ENCODE measurements at regions not wholly inside any gene's neighbourhood (a gene's known extent, or its start where the extent isn't known, plus 50 kb on each side); places are given as distances from the start of the nearest gene placed in this dataset.
"Not testable (repeated sequence)": the region's sequence is repeated elsewhere in the genome, so short reads cannot be mapped to it uniquely, and the experiment has no call there.

DNA sequence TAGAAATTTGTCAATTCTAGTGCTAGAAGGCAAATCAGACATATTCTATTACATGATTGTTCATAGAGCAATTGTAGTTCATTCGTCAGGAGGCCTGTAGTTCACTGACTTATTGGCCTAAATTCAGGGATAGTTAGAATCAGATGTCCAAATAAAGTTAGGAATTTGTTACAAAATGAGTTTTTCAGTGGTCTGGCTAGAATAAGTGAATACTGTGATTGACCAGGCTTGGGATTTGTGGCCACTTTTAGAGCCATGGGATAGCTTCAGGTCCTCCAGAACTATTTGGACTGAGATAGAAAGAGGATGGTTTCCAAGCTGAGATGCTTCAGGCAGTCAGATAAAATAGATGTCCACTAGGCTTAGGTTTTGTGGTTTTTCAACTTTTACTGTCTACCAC, 199.1 kb upstream of the MPDZ start:
- no peak for DNase-seq

GRCh38 chr9:13478160-13478559, 198.7 kb upstream of the MPDZ start:
- peak; percentile 6 for DNase-seq

DNA sequence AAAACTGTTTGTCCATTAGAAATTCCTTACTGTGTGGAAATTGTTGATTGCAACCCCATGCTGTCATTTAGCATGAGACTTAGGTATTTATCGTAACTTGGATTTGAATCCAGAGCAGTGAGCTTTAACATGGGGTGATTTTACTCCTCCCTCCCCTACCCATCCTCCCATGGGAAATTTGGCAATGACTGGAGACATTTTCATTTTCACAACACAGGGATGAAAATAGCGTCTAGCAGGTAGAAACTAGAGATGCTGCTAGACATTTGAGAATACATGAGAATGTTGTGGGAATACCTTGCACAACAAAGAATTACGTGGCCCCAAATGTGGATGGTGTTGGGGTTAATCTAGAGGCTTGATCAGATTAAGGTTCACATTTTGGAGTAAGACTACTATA, 191.3 kb upstream of the MPDZ start:
- no peak for DNase-seq

GRCh38 chr9:13467157-13467556, 187.7 kb upstream of the MPDZ start:
- no peak for DNase-seq

- DNase-seq: peak; percentile 85
Measured at GRCh38 chr9:13461414-13461991, 182.0 kb upstream of the MPDZ start.

DNA sequence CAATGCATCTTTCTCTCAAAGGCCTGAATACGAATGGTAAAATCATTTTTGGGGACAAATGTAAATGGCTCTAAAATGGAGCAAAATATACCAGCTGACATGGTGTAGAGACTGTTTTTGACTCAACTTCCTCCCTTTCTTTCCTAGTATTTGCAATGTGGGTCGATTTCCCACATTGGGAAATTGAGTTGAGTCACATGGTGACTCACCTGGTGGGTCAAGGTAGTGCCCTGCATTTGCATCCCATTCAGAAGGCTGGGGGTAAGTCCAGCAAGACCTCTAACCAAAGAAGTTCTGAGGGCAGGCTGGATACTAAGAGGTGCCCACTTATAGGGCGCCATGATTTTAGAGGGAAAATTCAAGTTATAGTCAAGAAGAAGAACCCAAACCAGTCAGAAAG, 179.6 kb upstream of the MPDZ start:
- no peak for DNase-seq

DNA sequence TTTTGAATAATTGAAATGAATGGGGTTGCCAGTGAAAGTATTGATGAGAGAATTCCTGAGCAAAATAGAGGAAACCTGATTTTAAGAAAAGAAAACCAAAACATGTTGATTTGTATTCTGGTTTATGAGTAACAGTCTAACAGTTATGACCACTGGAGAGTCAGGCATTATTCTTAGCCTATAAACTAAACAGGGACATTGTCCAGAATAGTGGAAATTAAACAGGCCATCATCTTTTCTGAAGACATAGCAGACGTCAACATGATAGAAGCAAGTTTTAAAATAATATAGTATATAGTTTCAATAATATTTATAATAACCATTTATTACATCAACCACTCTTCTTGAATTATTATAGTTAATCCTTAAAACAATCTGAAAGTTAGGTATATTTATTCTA, 178.3 kb upstream of the MPDZ start:
- DNase-seq: no peak

- DNase-seq: no peak
Measured at GRCh38 chr9:13450723-13451122, 171.2 kb upstream of the MPDZ start.

DNA sequence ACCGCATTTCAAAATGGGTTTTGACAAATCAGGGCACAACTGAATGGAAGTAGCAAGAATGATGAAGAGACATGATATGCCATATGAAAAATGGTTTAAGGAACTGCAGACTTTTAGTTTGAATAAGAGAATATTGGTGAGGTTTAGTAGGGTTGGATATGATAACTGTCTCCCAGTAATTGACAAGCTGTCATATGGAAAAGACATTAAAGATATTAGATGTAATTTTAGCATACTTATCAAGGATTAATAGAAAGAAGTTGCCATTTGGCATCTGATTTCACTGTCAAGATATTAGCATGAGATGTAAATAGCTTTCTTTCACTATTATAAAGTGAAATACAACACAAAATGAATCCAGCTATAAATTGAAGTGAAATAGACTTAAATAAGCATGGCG, 169.0 kb upstream of the MPDZ start:
- DNase-seq: no peak

GRCh38 chr9:13447843-13448422, 168.4 kb upstream of the MPDZ start:
- DNase-seq: no peak

GRCh38 chr9:13446938-13447842, 167.7 kb upstream of the MPDZ start:
- DNase-seq: no peak

DNA sequence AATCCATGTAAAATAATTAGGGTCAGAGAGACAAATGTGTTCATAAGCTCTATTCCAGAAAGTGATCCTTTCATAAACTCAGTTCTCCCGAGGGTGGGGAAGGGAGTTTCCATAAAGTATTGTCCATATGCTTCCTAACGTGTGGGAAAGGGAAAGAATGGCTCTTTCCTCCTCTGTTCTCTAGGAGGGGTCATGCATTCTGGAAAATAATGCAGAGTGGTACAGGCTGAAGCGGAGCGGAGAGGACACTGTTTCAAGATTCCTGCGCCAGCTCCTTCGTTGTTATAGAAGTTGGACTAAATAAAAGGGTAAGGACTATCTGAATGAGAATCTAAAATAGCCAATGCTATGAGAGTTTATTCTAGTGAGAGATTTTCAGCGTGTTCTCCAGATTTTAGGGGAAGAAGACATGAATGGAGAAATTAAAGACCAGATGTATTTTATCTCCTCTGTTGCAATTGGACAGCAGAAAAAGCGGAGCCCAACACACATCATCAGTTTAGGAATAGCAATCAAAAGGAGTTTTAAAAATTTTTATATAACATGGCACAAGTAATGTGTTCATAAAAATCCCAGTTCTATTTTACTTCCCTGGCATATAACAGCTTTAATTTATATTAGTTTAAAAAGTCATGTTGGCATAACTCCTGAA, 166.9 kb upstream of the MPDZ start:
- DNase-seq: no peak

GRCh38 chr9:13445103-13445500, 165.6 kb upstream of the MPDZ start:
- no peak for DNase-seq

DNA sequence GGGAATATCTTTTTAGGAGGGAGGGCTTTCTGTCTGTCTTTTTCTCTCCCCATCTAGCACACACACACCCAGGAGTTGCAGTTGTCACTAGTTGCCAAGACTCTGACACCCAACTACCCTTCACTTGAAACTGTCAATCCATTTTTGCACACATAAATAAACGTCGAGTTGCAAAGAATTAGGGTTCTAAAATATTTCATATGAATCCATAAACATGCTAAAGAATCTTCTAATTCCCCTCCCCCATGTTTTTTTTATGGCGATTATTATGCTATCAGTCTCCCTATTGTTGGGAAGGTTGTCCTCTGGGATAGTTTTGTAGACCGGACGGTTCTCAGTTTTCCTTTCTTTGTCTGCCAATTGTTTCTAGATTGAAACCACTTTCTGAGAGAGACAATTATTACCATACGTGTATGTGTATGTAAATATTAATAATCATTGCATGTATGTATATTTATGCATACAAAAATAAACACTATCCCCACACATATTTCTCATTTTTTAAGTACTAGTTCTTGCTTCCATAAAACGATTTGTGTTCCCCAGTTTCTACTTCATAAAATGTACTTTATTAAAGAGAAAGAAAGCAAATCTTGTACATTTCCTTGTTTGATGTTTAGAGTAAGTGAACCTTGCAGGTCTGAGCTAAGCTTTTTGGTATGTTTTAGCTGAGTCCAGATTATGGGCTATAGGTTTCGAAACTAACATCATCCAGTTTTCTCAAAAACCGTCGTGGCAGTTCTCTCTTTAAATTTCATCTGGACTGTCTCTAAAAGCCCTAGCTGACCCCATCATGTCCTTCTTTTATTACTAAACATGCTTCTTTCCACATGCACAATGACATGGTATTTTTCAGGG, 165.0 kb upstream of the MPDZ start:
- no peak for DNase-seq

DNA sequence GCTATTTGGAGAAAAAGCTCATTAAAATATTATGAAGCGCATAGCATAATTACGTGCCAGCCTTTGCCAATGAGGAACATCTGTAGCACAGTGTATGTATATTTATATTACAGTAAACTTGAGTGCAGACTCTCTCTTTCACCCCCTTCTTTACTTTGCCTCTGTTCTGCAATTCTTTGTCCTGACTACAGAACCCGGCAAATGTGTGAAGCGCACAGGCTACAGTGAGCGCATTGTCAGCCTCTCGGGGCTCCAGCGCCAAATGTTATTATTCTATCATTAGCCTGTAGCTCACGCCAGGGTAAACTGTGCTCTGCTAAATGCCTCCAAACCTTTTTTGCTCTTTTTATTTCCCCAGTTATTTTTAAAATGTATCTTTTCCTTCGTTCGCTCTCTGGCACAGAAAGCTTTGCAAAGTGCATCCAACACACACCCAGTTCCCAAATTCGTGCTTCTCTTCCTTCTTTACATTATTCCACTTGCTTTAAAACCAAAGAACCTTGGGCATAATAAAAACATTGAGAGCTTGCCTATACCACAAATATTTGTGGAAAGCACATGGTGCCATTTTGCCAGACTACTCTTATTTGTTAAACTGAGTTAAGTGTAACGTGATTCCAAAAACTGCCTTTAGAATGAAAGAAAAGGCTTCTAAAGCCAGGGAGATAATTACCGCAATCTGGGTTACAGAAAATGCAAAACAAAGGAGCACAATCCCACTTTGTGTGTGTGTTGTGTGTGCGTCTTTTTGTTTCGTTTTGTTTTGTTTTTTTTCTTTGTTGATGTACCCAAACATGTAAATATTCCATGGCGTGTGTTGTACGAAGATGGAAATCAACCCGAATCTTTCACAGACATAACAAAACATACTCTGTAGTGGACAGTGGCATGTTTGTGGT, 164.1 kb upstream of the MPDZ start:
- no peak for DNase-seq

DNA sequence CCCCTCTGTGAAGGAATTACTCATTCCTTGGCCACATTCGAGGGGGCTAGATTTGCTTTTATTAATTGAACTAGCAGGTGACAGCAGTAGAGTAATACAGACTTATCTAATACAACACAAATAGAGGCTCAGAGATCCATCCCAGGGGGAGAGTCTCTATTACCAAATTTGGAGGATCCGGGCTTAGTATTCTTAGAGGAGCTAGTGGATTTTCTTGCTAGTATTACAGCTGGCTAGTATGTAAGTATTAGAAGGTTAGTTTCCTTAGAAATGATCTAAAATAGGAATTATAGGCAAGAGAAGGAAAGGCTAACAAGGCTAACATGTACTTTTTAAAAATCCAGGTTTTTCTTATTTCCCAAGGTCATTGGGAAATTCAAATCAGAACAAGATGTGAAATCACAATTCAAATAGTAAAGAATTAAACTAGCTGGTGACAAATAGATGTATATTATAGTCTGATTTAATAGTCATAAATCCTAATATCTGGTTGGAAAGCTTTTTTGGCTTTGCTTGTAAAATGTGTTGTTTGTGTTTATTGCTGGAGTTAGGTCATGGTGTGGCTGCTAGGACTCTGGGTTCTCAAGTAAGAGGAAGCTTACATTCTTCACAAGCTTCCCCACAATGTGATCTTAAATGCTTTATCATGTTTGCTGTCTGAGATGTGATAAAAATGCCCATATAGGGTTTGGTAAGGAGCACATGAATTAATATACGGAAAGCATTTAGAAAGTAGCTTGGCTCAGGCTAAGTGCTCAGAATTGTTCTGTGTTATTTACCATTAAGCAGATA, 160.4 kb upstream of the MPDZ start:
- no peak for DNase-seq

- no peak for DNase-seq
Measured at GRCh38 chr9:13437866-13438265, 158.4 kb upstream of the MPDZ start.

DNA sequence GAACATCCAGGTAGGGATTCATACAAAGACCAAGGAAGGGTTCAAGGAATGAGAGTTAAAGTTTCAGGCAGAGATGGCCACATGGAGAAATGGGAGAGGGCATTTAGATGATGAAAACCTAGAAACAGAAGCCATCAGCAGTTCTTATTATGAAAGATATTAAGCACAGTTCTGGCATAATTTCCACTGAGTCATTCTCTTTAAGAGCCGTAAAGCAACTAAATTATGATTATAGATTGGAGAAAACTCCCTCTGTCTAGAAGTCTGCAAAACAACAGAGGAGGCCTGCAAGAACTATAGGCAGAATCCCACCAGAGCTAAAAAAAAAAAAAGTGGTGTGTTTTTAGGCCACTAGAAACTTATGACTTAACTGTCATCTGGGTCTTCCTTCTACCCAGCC, 157.1 kb upstream of the MPDZ start:
- no peak for DNase-seq

- not testable (repeated sequence) for DNase-seq
Measured at GRCh38 chr9:13433453-13433852, 154.0 kb upstream of the MPDZ start.

DNA sequence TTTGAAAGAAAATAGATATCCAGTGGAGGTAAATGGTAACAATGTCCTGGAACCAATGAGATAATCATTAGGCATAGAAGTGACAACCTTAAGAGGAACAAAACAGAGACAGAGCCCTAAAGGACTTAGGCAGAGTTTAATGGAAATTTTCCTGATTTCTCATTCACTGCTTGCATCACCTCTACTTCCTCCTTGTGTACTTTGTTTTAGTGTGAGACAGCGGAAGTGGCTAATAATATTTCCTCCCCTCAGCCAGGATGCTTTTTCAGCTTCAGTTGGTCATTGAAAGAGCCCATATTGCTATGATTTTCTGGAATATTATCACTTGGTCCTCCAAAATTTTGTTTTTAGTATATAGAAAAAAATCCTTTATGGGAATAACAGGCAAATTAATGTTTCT, 153.4 kb upstream of the MPDZ start:
- DNase-seq: no peak

- no peak for DNase-seq
Measured at GRCh38 chr9:13431692-13432091, 152.2 kb upstream of the MPDZ start.
